IPS DF 6.9 (cell line): ENCODE measurements at regions not wholly inside any gene's neighbourhood (a gene's known extent, or its start where the extent isn't known, plus 50 kb on each side); places are given as distances from the start of the nearest gene placed in this dataset.
"Not testable (repeated sequence)": the region's sequence is repeated elsewhere in the genome, so short reads cannot be mapped to it uniquely, and the experiment has no call there.

Experiments
- DNase-seq: peaks from one replicate; pipeline ENCODE4 v3.0.0-alpha.2; 2013; ENCODE audit warnings: low read depth, low spot score
- H3K27ac ChIP-seq: one replicate; pipeline ENCODE4 v1.5.1; 2013; ENCODE audit warnings: low read length, control low read depth
- H3K27me3 ChIP-seq: 2 replicates; pipeline ENCODE4 v1.6.1; 2013; ENCODE audit warnings: mild to moderate bottlenecking, low read length; ENCODE audit not compliant: control insufficient read depth, insufficient read depth
- H3K36me3 ChIP-seq: 2 replicates; pipeline ENCODE4 v1.6.1; 2013; ENCODE audit warnings: low read length; ENCODE audit not compliant: control insufficient read depth, insufficient read depth
- H3K4me1 ChIP-seq: 2 replicates; pipeline ENCODE4 v1.6.1; 2013; ENCODE audit warnings: low read length; ENCODE audit not compliant: control insufficient read depth, insufficient read depth
- H3K4me3 ChIP-seq: 2 replicates; pipeline ENCODE4 v1.5.1; 2013; ENCODE audit warnings: mild to moderate bottlenecking, low read length
- H3K9me3 ChIP-seq: 2 replicates; pipeline ENCODE4 v1.6.1; 2013; ENCODE audit warnings: low read length, inconsistent platforms; ENCODE audit not compliant: control insufficient read depth, insufficient read depth
- WGBS: extraction: QIAGEN DNeasy Blood & Tissue Kit; methylation state at CpG from one replicate; pipeline ENCODE4 v1.1.7; 2013; ENCODE audit warnings: mixed read lengths, missing lambda C conversion rate; ENCODE audit not compliant: insufficient read length, insufficient coverage; 5-methylcytosine and 5-hydroxymethylcytosine counted together

DNA sequence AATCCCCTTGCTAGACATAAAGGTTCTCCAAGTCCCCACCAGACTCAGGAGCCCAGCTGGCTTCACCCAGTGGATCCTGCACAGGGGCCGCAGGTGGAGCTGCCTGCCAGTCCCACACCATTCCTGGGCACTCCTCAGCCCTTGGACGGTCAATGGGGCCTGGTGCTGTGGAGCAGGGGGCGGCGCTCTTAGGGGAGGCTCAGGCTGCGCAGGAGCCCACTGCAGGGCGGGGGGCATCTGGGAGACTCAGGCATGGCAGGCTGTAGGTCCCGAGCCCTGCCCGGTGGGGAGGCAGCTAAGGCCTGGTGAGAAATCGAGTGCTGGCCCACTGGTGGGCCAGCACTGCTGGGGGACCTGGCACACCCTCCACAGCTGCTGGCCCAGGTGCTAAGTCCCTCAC is 75.1 kb upstream of the TBC1D5 start:
- no peak for DNase-seq
- no peak overlapping the region for H3K27ac ChIP-seq
- no peaks in the 10 kb centered on the region for H3K27me3 ChIP-seq
- no peaks in the 10 kb centered on the region for H3K4me1 ChIP-seq
- H3K9me3 ChIP-seq: no peaks in the 10 kb centered on the region
- no peak overlapping the region for H3K4me3 ChIP-seq
- H3K36me3 ChIP-seq: no peaks in the 10 kb centered on the region
- no CpG with 5 or more reads among the region's 9 CpGs for WGBS

DNA sequence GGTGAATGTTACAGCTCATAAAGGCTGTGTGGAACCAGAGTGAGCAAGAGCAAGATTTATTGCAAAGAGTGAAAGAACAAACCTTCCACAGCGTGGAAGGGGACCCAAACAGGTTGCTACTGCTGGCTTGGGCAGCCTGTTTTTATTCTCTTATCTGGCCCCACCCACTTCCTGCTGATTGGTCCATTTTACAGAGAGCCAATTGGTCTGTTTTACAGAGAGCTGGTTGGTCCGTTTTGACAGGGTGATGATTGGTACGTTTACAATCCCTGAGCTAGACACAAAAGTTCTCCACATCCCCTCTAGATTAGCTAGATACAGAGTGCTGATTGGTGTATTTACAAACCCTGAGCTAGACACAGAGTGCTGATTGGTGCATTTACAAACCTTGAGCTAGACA is 74.4 kb upstream of the TBC1D5 start:
- not testable (repeated sequence) for H3K4me3 ChIP-seq, H3K36me3 ChIP-seq, DNase-seq, H3K9me3 ChIP-seq, H3K27me3 ChIP-seq, H3K4me1 ChIP-seq, H3K27ac ChIP-seq
- no CpG with 5 or more reads among the region's 3 CpGs for WGBS

DNA sequence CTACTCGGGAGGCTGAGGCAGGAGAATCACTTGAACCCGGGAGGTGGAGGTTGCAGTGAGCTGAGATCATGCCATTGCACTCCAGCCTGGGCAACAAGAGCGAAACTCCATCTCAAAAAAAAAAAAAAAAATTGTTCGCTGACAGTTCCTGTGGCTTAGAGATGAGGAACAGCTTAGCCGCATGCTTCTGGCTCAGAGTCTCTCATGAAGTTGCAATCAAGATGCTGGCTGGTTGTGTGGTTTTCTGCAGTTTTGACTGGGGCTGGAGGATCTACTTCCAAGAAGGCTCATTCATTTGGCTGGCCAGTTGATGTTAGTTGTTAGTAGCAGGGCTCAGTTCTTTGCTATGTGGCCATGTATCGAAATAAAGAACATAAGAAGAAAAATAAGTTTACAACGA is 69.9 kb upstream of the TBC1D5 start:
- no CpG with 5 or more reads among the region's 7 CpGs for WGBS
- not testable (repeated sequence) for DNase-seq, H3K4me3 ChIP-seq, H3K27ac ChIP-seq, H3K27me3 ChIP-seq, H3K9me3 ChIP-seq, H3K4me1 ChIP-seq, H3K36me3 ChIP-seq

DNA sequence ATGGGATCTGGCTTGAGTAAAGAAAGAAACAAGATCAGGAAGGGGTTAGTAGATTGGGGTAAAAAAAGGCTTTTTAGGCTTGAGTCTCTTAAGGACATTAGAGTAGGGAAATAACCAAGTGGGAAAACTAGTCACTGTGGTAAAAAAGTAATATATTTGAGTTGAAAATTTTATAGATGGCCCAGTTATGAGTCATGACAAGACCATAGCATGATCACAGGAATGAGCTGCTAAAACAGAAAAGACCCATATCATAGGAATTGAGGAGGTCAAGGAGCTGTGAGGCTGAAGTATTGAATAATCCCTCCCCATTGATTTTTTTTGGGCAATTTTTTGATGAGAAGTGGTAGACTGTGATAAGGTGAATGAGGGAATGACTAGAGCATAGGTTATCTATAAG is 69.2 kb upstream of the TBC1D5 start:
- no peaks in the 10 kb centered on the region for H3K36me3 ChIP-seq
- no peaks in the 10 kb centered on the region for H3K27me3 ChIP-seq
- no peak overlapping the region for H3K4me3 ChIP-seq
- H3K27ac ChIP-seq: no peak overlapping the region
- DNase-seq: no peak
- H3K9me3 ChIP-seq: no peaks in the 10 kb centered on the region
- H3K4me1 ChIP-seq: no peaks in the 10 kb centered on the region

DNA sequence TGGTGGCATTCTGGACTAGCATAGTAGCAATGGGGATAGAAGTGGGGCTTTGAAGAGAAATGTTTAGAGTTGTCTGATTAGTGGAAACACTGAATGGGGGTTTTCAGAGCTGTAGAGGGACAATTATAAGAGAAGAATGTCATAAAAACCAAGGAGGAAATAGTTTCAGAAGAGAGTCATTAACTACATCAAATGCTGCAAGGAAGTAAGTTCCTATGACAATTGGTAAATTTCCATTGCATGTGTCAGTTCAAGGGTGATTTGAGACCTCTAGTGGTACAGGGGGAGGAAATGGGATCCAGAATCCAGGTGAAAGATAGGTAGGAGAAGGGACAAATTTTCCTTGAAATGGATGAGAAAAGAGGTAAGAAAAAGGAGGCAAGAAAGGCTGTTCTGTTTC is 68.3 kb upstream of the TBC1D5 start:
- Histone ChIP-seq H3K4me1 (no peaks in the 10 kb centered on the region), H3K27ac (no peak overlapping the region), H3K9me3 (no peaks in the 10 kb centered on the region), H3K36me3 (no peaks in the 10 kb centered on the region), H3K27me3 (no peaks in the 10 kb centered on the region), H3K4me3 (no peak overlapping the region)
- no peak for DNase-seq

DNA sequence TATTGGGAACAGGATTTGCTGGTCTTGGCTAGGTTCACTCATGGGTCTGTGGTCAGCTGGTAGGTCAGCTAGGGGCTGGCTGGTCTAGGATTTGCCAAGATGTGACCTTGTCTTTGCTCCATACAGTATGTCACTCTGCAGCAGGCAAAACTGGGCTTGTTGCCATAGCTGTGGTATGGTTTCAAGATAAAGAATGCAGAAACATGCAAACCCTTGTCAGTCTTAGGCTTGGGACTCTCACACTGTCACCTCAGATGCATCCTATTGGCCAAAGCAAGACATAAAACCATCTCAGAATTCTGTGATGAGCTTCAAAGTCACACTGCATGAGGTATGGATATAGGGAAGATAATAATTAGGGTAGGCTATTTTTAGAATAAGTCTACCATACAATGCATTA is 66.6 kb upstream of the TBC1D5 start:
- no peaks in the 10 kb centered on the region for H3K9me3 ChIP-seq
- no peak for DNase-seq

GRCh38 chr3:17806876-17807275 is 64.4 kb upstream of the TBC1D5 start:
- Histone ChIP-seq H3K27ac (no peak overlapping the region), H3K36me3 (no peaks in the 10 kb centered on the region), H3K27me3 (no peaks in the 10 kb centered on the region), H3K4me1 (no peaks in the 10 kb centered on the region), H3K4me3 (no peak overlapping the region), H3K9me3 (no peaks in the 10 kb centered on the region)
- WGBS: no CpG with 5 or more reads among the region's 1 CpG
- DNase-seq: no peak

More for the DNA sequence above, 66.6 kb upstream of the TBC1D5 start:
- no peaks in the 10 kb centered on the region for H3K4me1 ChIP-seq
- no peaks in the 10 kb centered on the region for H3K36me3 ChIP-seq
- H3K4me3 ChIP-seq: no peak overlapping the region
- H3K27ac ChIP-seq: no peak overlapping the region
- no peaks in the 10 kb centered on the region for H3K27me3 ChIP-seq

- Histone ChIP-seq H3K36me3 (no peaks in the 10 kb centered on the region), H3K4me1 (no peaks in the 10 kb centered on the region), H3K27ac (no peak overlapping the region), H3K4me3 (no peak overlapping the region), H3K27me3 (no peaks in the 10 kb centered on the region), H3K9me3 (no peaks in the 10 kb centered on the region)
- no CpG with 5 or more reads among the region's 5 CpGs for WGBS
- DNase-seq: no peak
Observed at GRCh38 chr3:17806201-17806600, 63.8 kb upstream of the TBC1D5 start.

GRCh38 chr3:17805461-17805940 is 63.1 kb upstream of the TBC1D5 start:
- no peaks in the 10 kb centered on the region for H3K9me3 ChIP-seq
- WGBS: no CpG with 5 or more reads among the region's 1 CpG
- DNase-seq: no peak

GRCh38 chr3:17802950-17803349 is 60.5 kb upstream of the TBC1D5 start:
- Histone ChIP-seq H3K4me1 (no peaks in the 10 kb centered on the region), H3K36me3 (no peaks in the 10 kb centered on the region), H3K9me3 (no peaks in the 10 kb centered on the region), H3K4me3 (no peak overlapping the region), H3K27me3 (no peaks in the 10 kb centered on the region), H3K27ac (no peak overlapping the region)
- DNase-seq: no peak
- WGBS: no CpG with 5 or more reads among the region's 3 CpGs

More at GRCh38 chr3:17805461-17805940, 63.1 kb upstream of the TBC1D5 start:
- Histone ChIP-seq H3K27ac (no peak overlapping the region), H3K4me3 (no peak overlapping the region), H3K27me3 (no peaks in the 10 kb centered on the region), H3K36me3 (no peaks in the 10 kb centered on the region), H3K4me1 (no peaks in the 10 kb centered on the region)

DNA sequence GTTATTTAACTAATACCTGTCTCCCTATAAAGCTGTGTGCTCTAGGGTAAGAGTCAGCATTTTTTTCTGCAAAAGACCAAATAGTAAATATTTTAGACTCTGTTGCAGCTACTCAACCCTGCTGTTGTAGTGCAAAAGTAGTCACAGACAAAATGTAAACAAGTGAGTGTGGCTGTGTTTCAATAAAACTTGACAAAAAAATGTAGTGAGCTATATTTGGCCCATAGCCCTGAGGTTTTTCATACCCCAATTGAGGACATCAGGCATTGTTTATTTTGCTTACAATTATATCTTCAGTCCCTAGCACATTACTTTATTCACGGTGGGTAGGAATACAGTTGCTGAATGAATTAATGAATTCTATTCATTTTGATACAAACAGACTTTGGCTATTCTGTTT is 58.7 kb upstream of the TBC1D5 start:
- Histone ChIP-seq H3K36me3 (no peaks in the 10 kb centered on the region), H3K9me3 (no peaks in the 10 kb centered on the region), H3K4me3 (no peak overlapping the region), H3K27ac (no peak overlapping the region), H3K4me1 (no peaks in the 10 kb centered on the region), H3K27me3 (no peaks in the 10 kb centered on the region)
- no peak for DNase-seq
- WGBS: no CpG with 5 or more reads among the region's 1 CpG
